Upper lobe of left lung (tissue), 6 donors: ENCODE measurements at regions not wholly inside any gene's neighbourhood (a gene's known extent, or its start where the extent isn't known, plus 50 kb on each side); places are given as distances from the start of the nearest gene placed in this dataset.
A peak's percentile ranks its signal among the peaks of the same experiment; 100 is the strongest.
"Not testable (repeated sequence)": the region's sequence is repeated elsewhere in the genome, so short reads cannot be mapped to it uniquely, and the experiment has no call there.

Source experiments
- ATAC-seq, 2 donors: fragments of 200-7000 bp; cut with Tn5 transposase; one replicate each; pipeline ENCODE4 v1.9.1; 2022; ENCODE audit warnings: mild to moderate bottlenecking in 2 of 2, moderate library complexity in 2 of 2; ENCODE audit not compliant: low FRiP score in 2 of 2
- DNase-seq, 2 donors: peaks; one replicate each; pipeline ENCODE4 v3.0.0-alpha.2; 2019 to 2020
- H3K27ac ChIP-seq, 4 donors: fragments of 200-600 bp; sonication (generic); one replicate each; pipeline ENCODE4 v1.5.1; 2016 to 2019
- H3K27me3 ChIP-seq, 4 donors: fragments of 200-600 bp; sonication (generic); one replicate each; pipeline ENCODE4 v1.5.1; 2017 to 2019
- H3K36me3 ChIP-seq, 4 donors: fragments of 200-600 bp; sonication (generic); one replicate each; pipeline ENCODE4 v1.5.1; 2016 to 2019
- H3K4me1 ChIP-seq, 4 donors: fragments of 200-600 bp; sonication (generic); one replicate each; pipeline ENCODE4 v1.5.1; 2018 to 2019
- H3K4me3 ChIP-seq, 4 donors: fragments of 200-600 bp; sonication (generic); one replicate each; pipeline ENCODE4 v1.5.1; 2017 to 2019; ENCODE audit warnings: mild to moderate bottlenecking in 2 of 4, moderate library complexity in 1 of 4
- H3K9me3 ChIP-seq, 4 donors: fragments of 200-600 bp; sonication (generic); one replicate each; pipeline ENCODE4 v1.5.1; 2018 to 2019
- CTCF ChIP-seq, 6 experiments: fragments of 450-650 bp in 4 of 6; fragments of 200-600 bp in 2 of 6; sonication (generic) in 2 of 6; IDR thresholded peaks; one replicate each; pipeline ENCODE4 v1.5.1; 2016 to 2019; ENCODE audit warnings: antibody characterized with exemption in 6 of 6
- EP300 ChIP-seq, 4 donors: sonication (generic); formaldehyde crosslinking; IDR thresholded peaks; one replicate each; pipeline ENCODE4 v1.5.1; 2017; ENCODE audit warnings: antibody characterized with exemption in 4 of 4, control low read depth in 2 of 4
- POLR2A ChIP-seq, 4 donors: fragments of 450-650 bp; IDR thresholded peaks; one replicate each; pipeline ENCODE4 v1.5.1; 2016 to 2017; ENCODE audit warnings: antibody characterized with exemption in 4 of 4, mild to moderate bottlenecking in 2 of 4
- POLR2AphosphoS5 ChIP-seq, 2 donors: sonication (generic); formaldehyde crosslinking; IDR thresholded peaks; one replicate each; pipeline ENCODE4 v1.5.1; 2017; ENCODE audit warnings: antibody characterized with exemption in 2 of 2
- WGBS, 2 donors: methylation state at CpG; one replicate each; pipeline ENCODE4 v1.1.5; 2017 to 2018; 5-methylcytosine and 5-hydroxymethylcytosine counted together
- donor health status: DM: no; HTN: no; CAD: no; lungs with moderate emphysema.
- donor health status: DM: no; HTN: yes; CAD: no; lungs with severe emphysema.

GRCh38 chr6:44742828-44743372, 355.4 kb downstream of the CDC5L start:
- H3K4me3 ChIP-seq: no peak overlapping the region
- peak in 1 of 2 donors; percentile 13 for ATAC-seq
- H3K36me3 ChIP-seq: no peaks in the 10 kb centered on the region
- TF ChIP-seq POLR2AphosphoS5 (IDR thresholded peaks at IDR 0.05) (no peak), POLR2A (IDR thresholded peaks at IDR 0.05) (no peak)
- H3K4me1 ChIP-seq: peaks cover 0 to 3% (median 0%) of the 10 kb centered on the region in 4 donors
- no peak overlapping the region for H3K27ac ChIP-seq
- WGBS, 2 donors: 85 to 100% methylated on average over 2 of the region's 2 CpGs
- no peak for DNase-seq
- no peaks in the 10 kb centered on the region for H3K9me3 ChIP-seq
- no peaks in the 10 kb centered on the region for H3K27me3 ChIP-seq

- not testable (repeated sequence) for H3K27me3 ChIP-seq, H3K27ac ChIP-seq, H3K36me3 ChIP-seq, ATAC-seq, H3K4me1 ChIP-seq, H3K4me3 ChIP-seq
- DNase-seq: peak in 1 of 2 donors; percentile 41
- peaks cover 13 to 21% (median 16%) of the 10 kb centered on the region in 4 donors for H3K9me3 ChIP-seq
- WGBS, 2 donors: 95 to 96% methylated on average over 18 of the region's 18 CpGs
These were observed 372.6 kb downstream of the CDC5L start for GRCh38 chr6:44760116-44760515.

- DNase-seq: no peak
- Histone ChIP-seq H3K27ac (no peak overlapping the region), H3K36me3 (no peaks in the 10 kb centered on the region), H3K4me1 (no peaks in the 10 kb centered on the region), H3K27me3 (no peaks in the 10 kb centered on the region), H3K4me3 (no peak overlapping the region), H3K9me3 (peaks cover 13 to 21% (median 16%) of the 10 kb centered on the region in 4 donors)
- no peak for TF ChIP-seq POLR2AphosphoS5 (IDR thresholded peaks at IDR 0.05)
- TF ChIP-seq POLR2A (IDR thresholded peaks at IDR 0.05): no peak
- no peak for TF ChIP-seq CTCF (IDR thresholded peaks at IDR 0.05)
- TF ChIP-seq EP300 (IDR thresholded peaks at IDR 0.05): no peak
- no peak for ATAC-seq
These were observed 373.5 kb downstream of the CDC5L start for GRCh38 chr6:44761046-44761445.

- Histone ChIP-seq H3K36me3 (no peaks in the 10 kb centered on the region), H3K27me3 (no peaks in the 10 kb centered on the region), H3K4me3 (no peak overlapping the region), H3K4me1 (no peaks in the 10 kb centered on the region), H3K27ac (no peak overlapping the region), H3K9me3 (peaks cover 13 to 21% (median 16%) of the 10 kb centered on the region in 4 donors)
- DNase-seq (no peak), ATAC-seq (no peak)
- no peak for TF ChIP-seq EP300 (IDR thresholded peaks at IDR 0.05)
- 70 to 80% methylated on average over 1 of the region's 1 CpG for WGBS, 2 donors
These were observed 375.0 kb downstream of the CDC5L start for GRCh38 chr6:44762496-44762895.

- no peaks in the 10 kb centered on the region for H3K27me3 ChIP-seq
- TF ChIP-seq POLR2AphosphoS5 (IDR thresholded peaks at IDR 0.05): no peak
- TF ChIP-seq POLR2A (IDR thresholded peaks at IDR 0.05): no peak
- TF ChIP-seq EP300 (IDR thresholded peaks at IDR 0.05): no peak
- no peak for TF ChIP-seq CTCF (IDR thresholded peaks at IDR 0.05)
- H3K4me3 ChIP-seq: no peak overlapping the region
- ATAC-seq (peak in 1 of 2 donors; percentile 49), DNase-seq (no peak)
- H3K27ac ChIP-seq: no peak overlapping the region
- 69 to 80% methylated on average over 4 of the region's 4 CpGs for WGBS, 2 donors
- H3K9me3 ChIP-seq: peaks cover 0 to 6% (median 2%) of the 10 kb centered on the region in 4 donors
- H3K36me3 ChIP-seq: no peaks in the 10 kb centered on the region
- no peaks in the 10 kb centered on the region for H3K4me1 ChIP-seq
These were observed 384.3 kb downstream of the CDC5L start for GRCh38 chr6:44771647-44772415.

GRCh38 chr6:44772838-44773237, 385.3 kb downstream of the CDC5L start:
- ATAC-seq: no peak
- Histone ChIP-seq H3K4me1 (no peaks in the 10 kb centered on the region), H3K27ac (no peak overlapping the region), H3K27me3 (no peaks in the 10 kb centered on the region), H3K9me3 (peaks cover 0 to 6% (median 2%) of the 10 kb centered on the region in 4 donors), H3K36me3 (no peaks in the 10 kb centered on the region), H3K4me3 (no peak overlapping the region)
- no peak for DNase-seq
- TF ChIP-seq EP300 (IDR thresholded peaks at IDR 0.05) (no peak), POLR2A (IDR thresholded peaks at IDR 0.05) (no peak), CTCF (IDR thresholded peaks at IDR 0.05) (no peak), POLR2AphosphoS5 (IDR thresholded peaks at IDR 0.05) (no peak)
